SK-N-SH (cell line): ENCODE measurements at regions not wholly inside any gene's neighbourhood (a gene's known extent, or its start where the extent isn't known, plus 50 kb on each side); places are given as distances from the start of the nearest gene placed in this dataset.

Experiments
- CTCF ChIA-PET: fragments of 300-600, 350-600 bp; formaldehyde crosslinking; extraction: SDS; loops from one replicate; lab custom pipeline; 2021; lab: Yijun Ruan, JAX
- POLR2A ChIA-PET: fragments of 350-600 bp; sonication (Branson Sonifier 250); formaldehyde crosslinking; extraction: SDS; loops from one replicate; lab custom pipeline; 2020; ENCODE audit warnings: antibody characterized with exemption, inconsistent platforms; lab: Yijun Ruan, JAX
- DNase-seq: peaks from one replicate; pipeline ENCODE4 v3.0.0; 2012
- H2AFZ ChIP-seq: fragments of 200-600 bp; sonication (generic); 2 replicates; pipeline ENCODE4 v1.8.1; 2016; ENCODE audit warnings: antibody characterized with exemption, mild to moderate bottlenecking, low read depth
- H3F3A ChIP-seq: fragments of 200-600 bp; sonication (generic); replicated peaks from 2 replicates; pipeline ENCODE3; 2016; ENCODE audit warnings: antibody characterized with exemption, mild to moderate bottlenecking; ENCODE audit not compliant: insufficient read depth
- H3K27ac ChIP-seq, 2 experiments: fragments of 200-500 bp in 1 of 2; fragments of 200-600 bp in 1 of 2; sonication (Bioruptor generic) in 1 of 2; sonication (generic), shearing (Covaris generic) in 1 of 2; 2 replicates each; pipeline versions ENCODE4 v1.5.1 to v1.6.1; 2014 to 2016; ENCODE audit warnings: low read depth in 2 of 2, inconsistent platforms in 1 of 2, low read length in 1 of 2, mild to moderate bottlenecking in 1 of 2, mixed read lengths in 1 of 2
- H3K27me3 ChIP-seq: fragments of 200-600 bp; sonication (generic), shearing (Covaris generic); 2 replicates; pipeline ENCODE4 v1.6.1; 2016; ENCODE audit warnings: mixed run types; ENCODE audit not compliant: insufficient read depth
- H3K36me3 ChIP-seq, 2 experiments: fragments of 200-500 bp in 1 of 2; fragments of 200-600 bp in 1 of 2; sonication (Bioruptor generic) in 1 of 2; sonication (generic) in 1 of 2; replicated peaks in 1 of 2; 2 replicates each; pipeline versions ENCODE3 to v1.5.1; 2014 to 2016; ENCODE audit warnings: low read length in 1 of 2, mild to moderate bottlenecking in 1 of 2; ENCODE audit not compliant: insufficient read depth in 2 of 2, control insufficient read depth in 1 of 2
- H3K4me1 ChIP-seq, 2 experiments: fragments of 200-500 bp in 1 of 2; fragments of 200-600 bp in 1 of 2; sonication (Bioruptor generic) in 1 of 2; sonication (generic), shearing (Covaris generic) in 1 of 2; 2 replicates each; pipeline versions ENCODE4 v1.5.1 to v1.6.1; 2014 to 2016; ENCODE audit warnings: low read depth in 1 of 2, low read length in 1 of 2, mixed run types in 1 of 2; ENCODE audit not compliant: insufficient read depth in 2 of 2, control insufficient read depth in 1 of 2
- H3K4me2 ChIP-seq: fragments of 200-600 bp; sonication (generic), shearing (Covaris generic); 2 replicates; pipeline ENCODE4 v1.6.1; 2017; ENCODE audit warnings: mixed run types
- H3K4me3 ChIP-seq, 2 experiments: fragments of 200-500 bp in 1 of 2; fragments of 200-600 bp in 1 of 2; sonication (Bioruptor generic) in 1 of 2; sonication (generic), shearing (Covaris generic) in 1 of 2; 2 replicates each; pipeline versions ENCODE4 v1.5.1 to v1.8.1; 2014 to 2016; ENCODE audit warnings: low read depth in 2 of 2, inconsistent platforms in 1 of 2, low read length in 1 of 2, mild to moderate bottlenecking in 1 of 2, mixed read lengths in 1 of 2, moderate library complexity in 1 of 2
- H3K79me2 ChIP-seq: fragments of 200-600 bp; sonication (generic); 2 replicates; pipeline ENCODE4 v1.8.1; 2017; ENCODE audit warnings: mild to moderate bottlenecking; ENCODE audit not compliant: insufficient read depth
- H3K9ac ChIP-seq: fragments of 200-600 bp; sonication (generic); 2 replicates; pipeline ENCODE4 v1.6.1; 2017; ENCODE audit warnings: mixed run types
- H3K9me2 ChIP-seq: fragments of 200-600 bp; sonication (generic); 2 replicates; pipeline ENCODE4 v1.6.1; 2017; ENCODE audit warnings: mixed run types
- H3K9me3 ChIP-seq: fragments of 200-600 bp; sonication (generic); 2 replicates; pipeline ENCODE4 v1.6.1; 2017; ENCODE audit warnings: mixed run types, mild to moderate bottlenecking, moderate library complexity
- H4K20me1 ChIP-seq: fragments of 200-600 bp; sonication (generic); 2 replicates; pipeline ENCODE4 v1.6.1; 2017; ENCODE audit warnings: mild to moderate bottlenecking, mixed run types; ENCODE audit not compliant: insufficient read depth
- EZH2phosphoT487 ChIP-seq: fragments of 200-600 bp; sonication (generic); IDR thresholded peaks from 2 replicates; pipeline ENCODE4 v1.6.1; 2017; ENCODE audit warnings: low read depth, mixed run types, mild to moderate bottlenecking, antibody characterized with exemption, moderate library complexity, borderline replicate concordance
- FOSL2 ChIP-seq: IDR thresholded peaks from 2 replicates; pipeline ENCODE4 v1.4.0; 2012; ENCODE audit warnings: low read depth, mild to moderate bottlenecking, moderate library complexity, borderline replicate concordance
- GABPA ChIP-seq: IDR thresholded peaks from 2 replicates; pipeline ENCODE4 v1.4.0; 2012; ENCODE audit warnings: low read depth, mild to moderate bottlenecking
- MXI1 ChIP-seq: IDR thresholded peaks from 2 replicates; pipeline ENCODE4 v1.6.1; 2012; ENCODE audit warnings: mild to moderate bottlenecking, low read depth, low read length, improper control_type of control experiment
- POLR2AphosphoS5 ChIP-seq: IDR thresholded peaks from 2 replicates; pipeline ENCODE4 v1.6.1; 2012; ENCODE audit warnings: low read depth, low read length
- RAD21 ChIP-seq: IDR thresholded peaks from 2 replicates; pipeline ENCODE4 v1.6.1; 2012; ENCODE audit warnings: mild to moderate bottlenecking, low read length
- RXRA ChIP-seq: IDR thresholded peaks from 2 replicates; pipeline ENCODE4 v1.4.0; 2012; ENCODE audit warnings: low read depth, mild to moderate bottlenecking, borderline replicate concordance
- TCF12 ChIP-seq: IDR thresholded peaks from 2 replicates; pipeline ENCODE4 v1.4.0; 2012
- TEAD4 ChIP-seq: IDR thresholded peaks from 2 replicates; pipeline ENCODE4 v1.4.0; 2012; ENCODE audit warnings: mild to moderate bottlenecking, borderline replicate concordance; ENCODE audit not compliant: insufficient read depth
- YY1 ChIP-seq: IDR thresholded peaks from 2 replicates; pipeline ENCODE4 v1.4.0; 2012; ENCODE audit warnings: low read depth, mild to moderate bottlenecking
- TF ChIP-seq, protein P1 (sequence below): IDR thresholded peaks from 2 replicates; pipeline ENCODE4 v1.4.0; 2012; ENCODE audit warnings: low read depth
- TF ChIP-seq, protein P2 (sequence below): fragments of 200-600 bp; sonication (generic); IDR thresholded peaks from 2 replicates; pipeline ENCODE4 v1.6.1; 2017; ENCODE audit warnings: antibody characterized with exemption, mild to moderate bottlenecking, moderate library complexity
- TF ChIP-seq, protein P3 (sequence below): fragments of 150-350 bp; IDR thresholded peaks from 2 replicates; pipeline ENCODE4 v1.6.1; 2017; ENCODE audit warnings: antibody characterized with exemption, low read length, low read depth, borderline replicate concordance
- TF ChIP-seq, protein P4 (sequence below): IDR thresholded peaks from 2 replicates; pipeline ENCODE4 v1.6.1; 2012; ENCODE audit warnings: mild to moderate bottlenecking, low read depth, low read length, moderate library complexity
- TF ChIP-seq, protein P5 (sequence below): IDR thresholded peaks from 2 replicates; pipeline ENCODE4 v1.4.0; 2012; ENCODE audit warnings: low read depth, borderline replicate concordance
- TF ChIP-seq, protein P6 (sequence below): IDR thresholded peaks from 2 replicates; pipeline ENCODE4 v1.4.0; 2012; ENCODE audit warnings: low read depth, borderline replicate concordance

DNA sequence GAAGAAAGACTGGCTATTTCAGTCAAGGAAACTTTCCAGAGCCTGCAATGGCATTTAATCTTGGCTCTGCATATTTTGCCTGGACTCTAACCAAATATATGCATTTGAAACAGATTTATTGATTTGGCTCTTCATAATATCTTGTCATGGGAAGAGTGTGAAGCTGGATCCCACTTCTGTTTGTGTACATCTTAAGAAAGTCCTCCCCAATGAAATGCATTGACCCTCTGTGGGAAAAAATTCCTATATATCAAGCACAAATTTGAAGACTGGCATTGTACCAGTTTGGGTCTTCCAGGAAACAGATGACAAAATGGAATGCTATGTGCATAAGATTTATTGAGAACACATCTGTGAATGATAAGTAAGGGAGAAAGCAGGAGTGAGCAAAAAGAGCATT is 897.3 kb upstream of the TENM3 start:
- TF ChIP-seq TCF12 (no peak), MXI1 (no peak), TEAD4 (no peak), YY1 (no peak), EZH2phosphoT487 (no peak), RXRA (no peak), GABPA (no peak), POLR2AphosphoS5 (no peak), FOSL2 (no peak), RAD21 (no peak)
- TF ChIP-seq, protein P1, sequence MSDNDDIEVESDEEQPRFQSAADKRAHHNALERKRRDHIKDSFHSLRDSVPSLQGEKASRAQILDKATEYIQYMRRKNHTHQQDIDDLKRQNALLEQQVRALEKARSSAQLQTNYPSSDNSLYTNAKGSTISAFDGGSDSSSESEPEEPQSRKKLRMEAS: no peak
- TF ChIP-seq, protein P2, sequence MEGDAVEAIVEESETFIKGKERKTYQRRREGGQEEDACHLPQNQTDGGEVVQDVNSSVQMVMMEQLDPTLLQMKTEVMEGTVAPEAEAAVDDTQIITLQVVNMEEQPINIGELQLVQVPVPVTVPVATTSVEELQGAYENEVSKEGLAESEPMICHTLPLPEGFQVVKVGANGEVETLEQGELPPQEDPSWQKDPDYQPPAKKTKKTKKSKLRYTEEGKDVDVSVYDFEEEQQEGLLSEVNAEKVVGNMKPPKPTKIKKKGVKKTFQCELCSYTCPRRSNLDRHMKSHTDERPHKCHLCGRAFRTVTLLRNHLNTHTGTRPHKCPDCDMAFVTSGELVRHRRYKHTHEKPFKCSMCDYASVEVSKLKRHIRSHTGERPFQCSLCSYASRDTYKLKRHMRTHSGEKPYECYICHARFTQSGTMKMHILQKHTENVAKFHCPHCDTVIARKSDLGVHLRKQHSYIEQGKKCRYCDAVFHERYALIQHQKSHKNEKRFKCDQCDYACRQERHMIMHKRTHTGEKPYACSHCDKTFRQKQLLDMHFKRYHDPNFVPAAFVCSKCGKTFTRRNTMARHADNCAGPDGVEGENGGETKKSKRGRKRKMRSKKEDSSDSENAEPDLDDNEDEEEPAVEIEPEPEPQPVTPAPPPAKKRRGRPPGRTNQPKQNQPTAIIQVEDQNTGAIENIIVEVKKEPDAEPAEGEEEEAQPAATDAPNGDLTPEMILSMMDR: no peak
- TF ChIP-seq, protein P3, sequence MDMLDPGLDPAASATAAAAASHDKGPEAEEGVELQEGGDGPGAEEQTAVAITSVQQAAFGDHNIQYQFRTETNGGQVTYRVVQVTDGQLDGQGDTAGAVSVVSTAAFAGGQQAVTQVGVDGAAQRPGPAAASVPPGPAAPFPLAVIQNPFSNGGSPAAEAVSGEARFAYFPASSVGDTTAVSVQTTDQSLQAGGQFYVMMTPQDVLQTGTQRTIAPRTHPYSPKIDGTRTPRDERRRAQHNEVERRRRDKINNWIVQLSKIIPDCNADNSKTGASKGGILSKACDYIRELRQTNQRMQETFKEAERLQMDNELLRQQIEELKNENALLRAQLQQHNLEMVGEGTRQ: no peak
- TF ChIP-seq, protein P4, sequence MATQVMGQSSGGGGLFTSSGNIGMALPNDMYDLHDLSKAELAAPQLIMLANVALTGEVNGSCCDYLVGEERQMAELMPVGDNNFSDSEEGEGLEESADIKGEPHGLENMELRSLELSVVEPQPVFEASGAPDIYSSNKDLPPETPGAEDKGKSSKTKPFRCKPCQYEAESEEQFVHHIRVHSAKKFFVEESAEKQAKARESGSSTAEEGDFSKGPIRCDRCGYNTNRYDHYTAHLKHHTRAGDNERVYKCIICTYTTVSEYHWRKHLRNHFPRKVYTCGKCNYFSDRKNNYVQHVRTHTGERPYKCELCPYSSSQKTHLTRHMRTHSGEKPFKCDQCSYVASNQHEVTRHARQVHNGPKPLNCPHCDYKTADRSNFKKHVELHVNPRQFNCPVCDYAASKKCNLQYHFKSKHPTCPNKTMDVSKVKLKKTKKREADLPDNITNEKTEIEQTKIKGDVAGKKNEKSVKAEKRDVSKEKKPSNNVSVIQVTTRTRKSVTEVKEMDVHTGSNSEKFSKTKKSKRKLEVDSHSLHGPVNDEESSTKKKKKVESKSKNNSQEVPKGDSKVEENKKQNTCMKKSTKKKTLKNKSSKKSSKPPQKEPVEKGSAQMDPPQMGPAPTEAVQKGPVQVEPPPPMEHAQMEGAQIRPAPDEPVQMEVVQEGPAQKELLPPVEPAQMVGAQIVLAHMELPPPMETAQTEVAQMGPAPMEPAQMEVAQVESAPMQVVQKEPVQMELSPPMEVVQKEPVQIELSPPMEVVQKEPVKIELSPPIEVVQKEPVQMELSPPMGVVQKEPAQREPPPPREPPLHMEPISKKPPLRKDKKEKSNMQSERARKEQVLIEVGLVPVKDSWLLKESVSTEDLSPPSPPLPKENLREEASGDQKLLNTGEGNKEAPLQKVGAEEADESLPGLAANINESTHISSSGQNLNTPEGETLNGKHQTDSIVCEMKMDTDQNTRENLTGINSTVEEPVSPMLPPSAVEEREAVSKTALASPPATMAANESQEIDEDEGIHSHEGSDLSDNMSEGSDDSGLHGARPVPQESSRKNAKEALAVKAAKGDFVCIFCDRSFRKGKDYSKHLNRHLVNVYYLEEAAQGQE: no peak
- TF ChIP-seq, protein P5, sequence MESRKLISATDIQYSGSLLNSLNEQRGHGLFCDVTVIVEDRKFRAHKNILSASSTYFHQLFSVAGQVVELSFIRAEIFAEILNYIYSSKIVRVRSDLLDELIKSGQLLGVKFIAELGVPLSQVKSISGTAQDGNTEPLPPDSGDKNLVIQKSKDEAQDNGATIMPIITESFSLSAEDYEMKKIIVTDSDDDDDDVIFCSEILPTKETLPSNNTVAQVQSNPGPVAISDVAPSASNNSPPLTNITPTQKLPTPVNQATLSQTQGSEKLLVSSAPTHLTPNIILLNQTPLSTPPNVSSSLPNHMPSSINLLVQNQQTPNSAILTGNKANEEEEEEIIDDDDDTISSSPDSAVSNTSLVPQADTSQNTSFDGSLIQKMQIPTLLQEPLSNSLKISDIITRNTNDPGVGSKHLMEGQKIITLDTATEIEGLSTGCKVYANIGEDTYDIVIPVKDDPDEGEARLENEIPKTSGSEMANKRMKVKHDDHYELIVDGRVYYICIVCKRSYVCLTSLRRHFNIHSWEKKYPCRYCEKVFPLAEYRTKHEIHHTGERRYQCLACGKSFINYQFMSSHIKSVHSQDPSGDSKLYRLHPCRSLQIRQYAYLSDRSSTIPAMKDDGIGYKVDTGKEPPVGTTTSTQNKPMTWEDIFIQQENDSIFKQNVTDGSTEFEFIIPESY: no peak
- TF ChIP-seq, protein P6, sequence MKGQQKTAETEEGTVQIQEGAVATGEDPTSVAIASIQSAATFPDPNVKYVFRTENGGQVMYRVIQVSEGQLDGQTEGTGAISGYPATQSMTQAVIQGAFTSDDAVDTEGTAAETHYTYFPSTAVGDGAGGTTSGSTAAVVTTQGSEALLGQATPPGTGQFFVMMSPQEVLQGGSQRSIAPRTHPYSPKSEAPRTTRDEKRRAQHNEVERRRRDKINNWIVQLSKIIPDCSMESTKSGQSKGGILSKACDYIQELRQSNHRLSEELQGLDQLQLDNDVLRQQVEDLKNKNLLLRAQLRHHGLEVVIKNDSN: no peak
- DNase-seq: no peak
- H3K4me2 ChIP-seq: no peak overlapping the region

More for the DNA sequence above, 897.3 kb upstream of the TENM3 start:
- no peaks in the 10 kb centered on the region for H3K36me3 ChIP-seq
- no peaks in the 10 kb centered on the region for H3K9me2 ChIP-seq
- H4K20me1 ChIP-seq: no peaks in the 10 kb centered on the region
- POLR2A ChIA-PET: no interaction called here
- no peaks in the 10 kb centered on the region for H3F3A ChIP-seq
- no peaks in the 10 kb centered on the region for H3K79me2 ChIP-seq
- no peak overlapping the region for H3K27ac ChIP-seq
- CTCF ChIA-PET: interaction anchor here (1.6 kb wide), 1 partner anchor 202 kb away, joined by 4 read pairs; no protein-coding TSS in a partner anchor
- H2AFZ ChIP-seq: no peak overlapping the region
- H3K27me3 ChIP-seq: no peaks in the 10 kb centered on the region
- H3K4me3 ChIP-seq: no peak overlapping the region
- H3K9me3 ChIP-seq: no peaks in the 10 kb centered on the region
- no peaks in the 10 kb centered on the region for H3K4me1 ChIP-seq
- no peak overlapping the region for H3K9ac ChIP-seq
